Fibroblast of the aortic adventitia (primary cell): ENCODE measurements at regions not wholly inside any gene's neighbourhood (a gene's known extent, or its start where the extent isn't known, plus 50 kb on each side); places are given as distances from the start of the nearest gene placed in this dataset.

Source experiments
- DNase-seq: peaks from one replicate; pipeline ENCODE4 v3.0.0-alpha.2; 2010; ENCODE audit warnings: low read depth
- H3K4me3 ChIP-seq: 2 replicates; pipeline ENCODE4 v1.5.1; 2011; ENCODE audit warnings: low read depth, mild to moderate bottlenecking, control low read depth, low read length, moderate library complexity
- TF ChIP-seq, protein P1 (sequence below): IDR thresholded peaks from 2 replicates; pipeline ENCODE4 v1.5.1; 2011; ENCODE audit warnings: mild to moderate bottlenecking, low read length, control low read depth, inconsistent platforms; ENCODE audit not compliant: insufficient read depth

DNA sequence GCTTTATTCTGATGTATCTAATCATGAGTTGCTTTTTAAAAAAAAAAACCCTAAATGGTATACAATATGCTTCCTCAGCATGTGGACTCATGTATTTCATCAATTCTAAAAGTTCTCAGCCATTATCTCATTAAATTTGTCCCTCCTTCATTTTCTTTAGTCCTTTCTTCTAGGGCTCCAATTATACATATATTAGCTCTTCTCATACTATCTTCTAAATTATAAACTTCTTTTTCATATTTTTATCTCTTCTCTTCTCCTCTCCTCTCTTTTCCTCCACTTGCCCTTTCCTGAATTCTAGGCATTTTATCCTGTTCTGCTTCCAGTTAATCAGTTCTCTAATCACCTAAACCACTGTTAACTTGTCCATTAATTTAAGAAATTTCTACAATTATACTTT, 55.0 kb upstream of the IL33 start:
- DNase-seq, result no peak
- H3K4me3 ChIP-seq, result no peak overlapping the region
- TF ChIP-seq, protein P1, sequence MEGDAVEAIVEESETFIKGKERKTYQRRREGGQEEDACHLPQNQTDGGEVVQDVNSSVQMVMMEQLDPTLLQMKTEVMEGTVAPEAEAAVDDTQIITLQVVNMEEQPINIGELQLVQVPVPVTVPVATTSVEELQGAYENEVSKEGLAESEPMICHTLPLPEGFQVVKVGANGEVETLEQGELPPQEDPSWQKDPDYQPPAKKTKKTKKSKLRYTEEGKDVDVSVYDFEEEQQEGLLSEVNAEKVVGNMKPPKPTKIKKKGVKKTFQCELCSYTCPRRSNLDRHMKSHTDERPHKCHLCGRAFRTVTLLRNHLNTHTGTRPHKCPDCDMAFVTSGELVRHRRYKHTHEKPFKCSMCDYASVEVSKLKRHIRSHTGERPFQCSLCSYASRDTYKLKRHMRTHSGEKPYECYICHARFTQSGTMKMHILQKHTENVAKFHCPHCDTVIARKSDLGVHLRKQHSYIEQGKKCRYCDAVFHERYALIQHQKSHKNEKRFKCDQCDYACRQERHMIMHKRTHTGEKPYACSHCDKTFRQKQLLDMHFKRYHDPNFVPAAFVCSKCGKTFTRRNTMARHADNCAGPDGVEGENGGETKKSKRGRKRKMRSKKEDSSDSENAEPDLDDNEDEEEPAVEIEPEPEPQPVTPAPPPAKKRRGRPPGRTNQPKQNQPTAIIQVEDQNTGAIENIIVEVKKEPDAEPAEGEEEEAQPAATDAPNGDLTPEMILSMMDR, result no peak

DNA sequence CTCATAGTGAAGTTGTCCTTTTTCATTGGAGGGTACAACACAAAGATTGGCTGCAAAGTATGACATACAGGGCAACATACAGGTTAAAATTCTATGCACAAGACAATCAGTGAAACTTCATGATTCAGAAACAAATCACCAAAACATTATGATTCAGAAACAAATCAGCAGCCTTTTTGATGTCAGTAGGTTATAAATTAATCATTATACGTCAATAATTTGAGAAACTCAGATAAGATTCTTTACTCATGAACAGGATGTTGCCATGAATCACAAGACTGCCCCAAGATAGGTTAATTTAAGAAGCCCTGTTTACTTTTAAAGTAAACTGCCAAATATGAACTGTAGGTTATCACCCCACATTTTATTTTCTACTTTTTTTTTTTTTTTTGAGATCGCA, 62.2 kb upstream of the IL33 start:
- peak; percentile 62 for DNase-seq
- TF ChIP-seq, protein P1, result no peak
- H3K4me3 ChIP-seq, result no peak overlapping the region

DNA sequence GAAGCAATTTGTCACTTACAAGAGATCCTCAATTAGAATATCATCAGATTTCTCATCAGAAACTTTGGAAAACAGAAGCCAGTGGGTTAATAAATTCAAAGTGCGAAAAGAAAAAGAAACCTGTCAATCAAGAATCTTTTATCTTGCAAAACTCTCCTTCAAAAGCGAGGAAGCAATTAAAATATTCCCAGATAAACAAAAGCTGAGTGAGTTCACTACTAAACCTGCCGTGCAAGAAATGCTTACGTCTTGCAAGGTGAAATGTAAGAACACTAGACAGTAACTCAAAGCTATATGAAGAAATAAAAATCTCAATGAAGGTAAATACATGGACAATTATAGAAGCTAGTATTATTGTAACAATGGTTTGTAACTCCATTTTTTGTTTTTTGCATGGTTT, 62.8 kb upstream of the IL33 start:
- DNase-seq, result no peak
- TF ChIP-seq, protein P1, result no peak

DNA sequence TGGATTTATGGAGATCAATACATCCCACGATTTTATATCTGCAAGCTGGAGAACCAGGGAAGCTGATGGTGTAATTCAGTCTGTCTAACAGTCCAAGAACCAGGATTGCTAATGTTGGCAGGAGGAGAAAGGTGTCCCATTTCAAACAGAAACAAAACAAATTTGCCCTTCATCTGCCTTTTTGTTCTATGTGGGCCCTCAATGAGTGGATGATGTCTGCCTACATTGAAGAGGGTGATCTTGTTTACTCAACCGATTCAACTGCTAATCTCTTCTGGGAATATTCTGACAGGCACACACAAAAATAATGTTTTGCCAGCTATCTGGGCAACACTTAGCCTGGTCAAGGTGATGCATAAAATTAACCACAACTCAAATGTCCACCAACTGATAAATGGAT, 65.1 kb upstream of the IL33 start:
- TF ChIP-seq, protein P1, result no peak
- no peak for DNase-seq
- no peak overlapping the region for H3K4me3 ChIP-seq

More for the DNA sequence above, 62.8 kb upstream of the IL33 start:
- H3K4me3 ChIP-seq, result no peak overlapping the region

- TF ChIP-seq, protein P1, result no peak
- H3K4me3 ChIP-seq, result no peak overlapping the region
- no peak for DNase-seq
Observed at GRCh38 chr9:6149315-6149714, 66.3 kb upstream of the IL33 start.

- H3K4me3 ChIP-seq, result no peak overlapping the region
- DNase-seq, result no peak
- TF ChIP-seq, protein P1, result no peak
Observed at GRCh38 chr9:6147846-6148245, 67.8 kb upstream of the IL33 start.

- DNase-seq, result no peak
- H3K4me3 ChIP-seq, result no peak overlapping the region
- TF ChIP-seq, protein P1, result no peak
Observed at GRCh38 chr9:6144947-6145346, 70.7 kb upstream of the IL33 start.
